ENCODE measurements at regions not wholly inside any gene's neighbourhood (a gene's known extent, or its start where the extent isn't known, plus 50 kb on each side); places are given as distances from the start of the nearest gene placed in this dataset.

- intact Hi-C loops (cut with DNase I) = no loop called here
- H3K27me3 ChIP-seq = no peaks in the 10 kb centered on the region
- no peak for ATAC-seq
- H3K9me3 ChIP-seq = peaks cover 0 to 5% (median 0%) of the 10 kb centered on the region in 11 donors
- no peak overlapping the region for H3K4me3 ChIP-seq
- H3K27ac ChIP-seq = no peak overlapping the region
- TF ChIP-seq, protein P1, sequence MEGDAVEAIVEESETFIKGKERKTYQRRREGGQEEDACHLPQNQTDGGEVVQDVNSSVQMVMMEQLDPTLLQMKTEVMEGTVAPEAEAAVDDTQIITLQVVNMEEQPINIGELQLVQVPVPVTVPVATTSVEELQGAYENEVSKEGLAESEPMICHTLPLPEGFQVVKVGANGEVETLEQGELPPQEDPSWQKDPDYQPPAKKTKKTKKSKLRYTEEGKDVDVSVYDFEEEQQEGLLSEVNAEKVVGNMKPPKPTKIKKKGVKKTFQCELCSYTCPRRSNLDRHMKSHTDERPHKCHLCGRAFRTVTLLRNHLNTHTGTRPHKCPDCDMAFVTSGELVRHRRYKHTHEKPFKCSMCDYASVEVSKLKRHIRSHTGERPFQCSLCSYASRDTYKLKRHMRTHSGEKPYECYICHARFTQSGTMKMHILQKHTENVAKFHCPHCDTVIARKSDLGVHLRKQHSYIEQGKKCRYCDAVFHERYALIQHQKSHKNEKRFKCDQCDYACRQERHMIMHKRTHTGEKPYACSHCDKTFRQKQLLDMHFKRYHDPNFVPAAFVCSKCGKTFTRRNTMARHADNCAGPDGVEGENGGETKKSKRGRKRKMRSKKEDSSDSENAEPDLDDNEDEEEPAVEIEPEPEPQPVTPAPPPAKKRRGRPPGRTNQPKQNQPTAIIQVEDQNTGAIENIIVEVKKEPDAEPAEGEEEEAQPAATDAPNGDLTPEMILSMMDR (IDR thresholded peaks at IDR 0.05) = no peak
- DNase-seq = no peak
- no peaks in the 10 kb centered on the region for H3K36me3 ChIP-seq
- WGBS, 2 donors = 45 to 48% methylated on average over 4 of the region's 4 CpGs
- no peaks in the 10 kb centered on the region for H3K4me1 ChIP-seq
Observed at GRCh38 chr16:9039210-9039609, 52.2 kb upstream of the HAPSTR1 start.

DNA sequence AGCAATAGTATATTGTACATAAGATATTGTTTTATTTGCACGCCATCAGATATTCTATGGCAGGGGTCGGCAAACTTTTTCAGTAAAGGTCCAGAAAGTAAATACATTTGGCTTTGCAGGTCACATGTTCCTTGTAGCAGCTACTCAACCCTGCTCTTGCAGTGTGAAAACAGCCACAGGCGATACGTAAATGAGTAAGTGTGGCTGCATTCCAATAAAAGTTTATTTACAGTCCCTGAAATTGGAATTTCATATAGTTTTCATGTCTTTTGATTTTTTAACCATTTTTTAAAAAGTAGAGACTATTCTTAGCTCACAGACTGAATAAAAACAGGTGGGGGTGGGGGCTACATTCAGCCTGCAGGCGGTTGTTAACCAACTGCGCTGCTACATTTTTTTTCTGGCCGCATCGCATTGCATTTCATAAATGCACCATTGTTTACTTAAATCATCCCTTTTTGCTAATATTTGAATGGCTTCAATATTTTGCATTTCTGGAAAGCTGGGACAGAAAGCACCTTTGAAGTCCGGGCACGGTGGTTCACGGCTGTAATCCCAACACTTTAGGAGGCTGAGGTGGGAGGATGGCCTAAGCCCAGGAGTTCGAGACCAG is 50.5 kb upstream of the HAPSTR1 start:
- whole genome bisulfite sequencing, 2 donors = 86 to 89% methylated on average over 12 of the region's 12 CpGs
- no peak overlapping the region for H3K27ac ChIP-seq
- no peaks in the 10 kb centered on the region for H3K36me3 ChIP-seq
- DNase-seq = no peak
- no peaks in the 10 kb centered on the region for H3K4me1 ChIP-seq
- intact Hi-C loops (cut with DNase I) = no loop called here
- no peak for ATAC-seq
- no peaks in the 10 kb centered on the region for H3K27me3 ChIP-seq
- TF ChIP-seq, protein P1 (IDR thresholded peaks at IDR 0.05) = no peak
- no peak overlapping the region for H3K4me3 ChIP-seq
- peaks cover 0 to 5% (median 0%) of the 10 kb centered on the region in 11 donors for H3K9me3 ChIP-seq

Data from heart right ventricle (tissue), 16 donors.